ENCODE measurements at regions not wholly inside any gene's neighbourhood (a gene's known extent, or its start where the extent isn't known, plus 50 kb on each side); places are given as distances from the start of the nearest gene placed in this dataset.
"Not testable (repeated sequence)": the region's sequence is repeated elsewhere in the genome, so short reads cannot be mapped to it uniquely, and the experiment has no call there.

GRCh38 chr3:87789049-87789448 lies 269.8 kb downstream of the CGGBP1 start:
- not testable (repeated sequence) for TF ChIP-seq CTCF (IDR thresholded peaks at IDR 0.05; ENCODE audit: poor library complexity, severe bottlenecking); SMC3 (conservative IDR thresholded peaks at IDR 0.05; ENCODE audit: poor library complexity); EZH2 (IDR thresholded peaks at IDR 0.05; ENCODE audit: borderline replicate concordance, insufficient read depth, low read length, poor library complexity, severe bottlenecking); EP300 (conservative IDR thresholded peaks at IDR 0.05; ENCODE audit: poor library complexity, severe bottlenecking); MXI1 (conservative IDR thresholded peaks at IDR 0.05; ENCODE audit: poor library complexity, severe bottlenecking)

All from neural cell (in vitro differentiated cells).